ENCODE measurements at regions not wholly inside any gene's neighbourhood (a gene's known extent, or its start where the extent isn't known, plus 50 kb on each side); places are given as distances from the start of the nearest gene placed in this dataset.

DNA sequence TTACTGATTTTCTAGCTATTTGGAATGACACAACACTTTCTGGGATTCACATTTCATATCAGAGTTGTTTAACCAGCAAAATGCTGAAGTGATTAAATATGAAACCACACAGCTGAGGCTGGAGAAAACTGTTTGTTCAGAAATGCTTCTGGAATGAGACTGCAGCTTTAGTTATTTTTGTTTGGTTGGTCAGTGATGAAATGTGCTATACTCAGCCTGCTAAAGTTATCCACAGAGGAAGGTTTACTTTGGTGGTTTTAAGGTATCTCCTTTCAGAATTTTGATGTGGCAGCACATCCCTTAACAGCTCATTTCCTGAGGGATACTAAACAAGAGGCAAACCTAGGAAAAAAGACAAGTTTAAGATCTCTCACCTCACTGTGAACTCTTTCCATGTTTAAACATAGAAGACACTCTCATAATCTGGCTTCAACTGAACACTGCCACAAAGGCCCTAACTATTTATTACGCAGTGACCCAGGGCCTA is 106.6 kb upstream of the PDE5A start:
- no peak for ATAC-seq (replicated peaks)
- H3K4me3 Mint-ChIP-seq = no peak overlapping the region
- no peaks in the 10 kb centered on the region for H3K36me3 Mint-ChIP-seq (ENCODE audit: low read depth)
- H3K9me3 Mint-ChIP-seq = no peaks in the 10 kb centered on the region
- H3K27me3 Mint-ChIP-seq = no peaks in the 10 kb centered on the region
- no peaks in the 10 kb centered on the region for H3K4me1 Mint-ChIP-seq
- H3K27ac Mint-ChIP-seq = no peak overlapping the region

DNA sequence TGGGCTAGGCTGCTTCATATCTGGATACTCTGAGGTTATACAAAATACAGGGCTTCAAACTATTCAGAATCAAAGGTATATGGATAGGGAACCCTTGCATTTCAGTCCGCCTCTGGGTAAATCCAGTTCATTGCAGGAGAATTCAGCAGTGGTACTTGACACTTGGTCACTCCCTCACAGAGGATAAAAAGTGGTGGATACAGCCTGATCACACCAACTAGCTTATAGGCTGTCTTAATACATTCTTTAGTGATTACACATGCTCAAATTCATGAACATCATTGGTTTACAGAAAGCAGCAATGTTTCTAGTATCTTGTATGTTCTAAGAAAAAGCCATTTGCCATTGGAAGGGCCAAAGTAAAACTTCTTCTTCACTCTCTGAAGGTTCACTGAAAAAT is 104.8 kb upstream of the PDE5A start:
- peaks cover 4% of the 10 kb centered on the region for H3K9me3 Mint-ChIP-seq
- H3K4me3 Mint-ChIP-seq = no peak overlapping the region
- no peak overlapping the region for H3K27ac Mint-ChIP-seq
- H3K27me3 Mint-ChIP-seq = no peaks in the 10 kb centered on the region
- H3K36me3 Mint-ChIP-seq (ENCODE audit: low read depth) = no peaks in the 10 kb centered on the region
- H3K4me1 Mint-ChIP-seq = no peaks in the 10 kb centered on the region
- ATAC-seq (replicated peaks) = no peak

DNA sequence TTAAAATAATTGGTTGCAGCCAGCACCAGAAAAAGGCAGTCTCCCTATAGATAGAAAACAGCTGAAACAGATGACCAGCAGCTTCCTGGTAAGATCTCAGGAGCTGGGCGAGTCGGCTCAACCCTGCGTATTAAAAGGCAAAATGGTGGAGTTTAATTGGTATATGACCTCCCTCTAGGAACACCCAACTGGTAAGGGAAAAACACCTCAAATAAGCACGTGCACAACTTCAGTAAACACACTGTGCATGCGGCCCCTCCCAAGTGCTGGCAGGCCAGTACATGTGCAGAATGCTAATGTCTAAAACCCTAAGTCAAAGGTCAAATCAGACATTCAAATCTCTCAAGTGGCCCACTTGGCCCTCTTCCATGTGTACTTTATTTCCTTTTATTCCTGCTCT is 103.2 kb upstream of the PDE5A start:
- peaks cover 7% of the 10 kb centered on the region for H3K9me3 Mint-ChIP-seq
- H3K36me3 Mint-ChIP-seq (ENCODE audit: low read depth) = no peaks in the 10 kb centered on the region
- H3K27me3 Mint-ChIP-seq = no peaks in the 10 kb centered on the region
- no peak overlapping the region for H3K4me3 Mint-ChIP-seq
- H3K4me1 Mint-ChIP-seq = no peaks in the 10 kb centered on the region
- no peak overlapping the region for H3K27ac Mint-ChIP-seq
- ATAC-seq (replicated peaks) = no peak

DNA sequence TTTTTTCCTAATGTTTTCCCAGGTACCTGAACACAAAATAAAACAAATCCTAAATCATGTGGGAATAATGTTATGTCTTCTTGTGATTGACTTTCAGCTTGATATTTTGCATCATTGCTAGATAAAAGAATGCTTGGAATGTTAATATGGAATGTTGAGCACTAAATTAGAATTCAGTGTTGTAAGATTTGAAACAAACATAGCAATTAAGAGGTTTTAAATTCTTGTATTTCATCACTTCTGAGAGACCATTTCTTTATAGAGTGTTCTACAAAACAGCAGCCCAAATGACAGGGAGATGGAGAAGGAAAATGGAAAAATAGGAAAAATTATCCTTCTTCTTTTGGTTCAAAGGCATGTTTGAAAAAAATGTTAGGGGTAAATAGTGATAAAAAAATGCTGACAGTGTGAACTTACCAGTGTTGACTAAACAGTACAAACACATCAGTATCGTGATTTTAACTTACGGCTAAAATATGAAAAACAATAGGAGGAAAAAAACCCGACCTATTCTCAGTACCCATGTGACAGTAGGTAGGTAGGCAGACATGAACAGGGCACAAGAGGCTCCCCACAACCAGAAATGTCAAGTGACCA is 102.6 kb upstream of the PDE5A start:
- Mint-ChIP-seq H3K36me3 (ENCODE audit: low read depth) (no peaks in the 10 kb centered on the region), H3K27me3 (no peaks in the 10 kb centered on the region), H3K27ac (no peak overlapping the region), H3K4me1 (no peaks in the 10 kb centered on the region), H3K9me3 (peaks cover 7% of the 10 kb centered on the region), H3K4me3 (no peak overlapping the region)
- ATAC-seq (replicated peaks) = no peak

DNA sequence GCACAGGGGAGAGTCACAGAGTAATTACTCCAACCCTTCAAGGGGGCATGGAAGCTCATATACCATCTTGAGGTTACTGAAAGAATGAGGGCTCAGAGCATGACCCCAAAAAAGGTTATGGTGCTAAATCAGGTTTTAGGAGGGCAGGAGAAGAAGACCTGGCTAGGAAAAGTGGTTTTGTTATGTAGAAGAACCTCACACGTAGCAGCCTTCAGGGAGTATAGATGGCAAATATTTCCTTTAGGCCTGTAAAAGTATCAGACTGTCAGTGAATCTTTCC is 102.0 kb upstream of the PDE5A start:
- H3K9me3 Mint-ChIP-seq = peaks cover 7% of the 10 kb centered on the region
- H3K27me3 Mint-ChIP-seq = no peaks in the 10 kb centered on the region
- no peaks in the 10 kb centered on the region for H3K4me1 Mint-ChIP-seq
- no peak for ATAC-seq (replicated peaks)
- H3K36me3 Mint-ChIP-seq (ENCODE audit: low read depth) = no peaks in the 10 kb centered on the region
- H3K27ac Mint-ChIP-seq = no peak overlapping the region
- no peak overlapping the region for H3K4me3 Mint-ChIP-seq

DNA sequence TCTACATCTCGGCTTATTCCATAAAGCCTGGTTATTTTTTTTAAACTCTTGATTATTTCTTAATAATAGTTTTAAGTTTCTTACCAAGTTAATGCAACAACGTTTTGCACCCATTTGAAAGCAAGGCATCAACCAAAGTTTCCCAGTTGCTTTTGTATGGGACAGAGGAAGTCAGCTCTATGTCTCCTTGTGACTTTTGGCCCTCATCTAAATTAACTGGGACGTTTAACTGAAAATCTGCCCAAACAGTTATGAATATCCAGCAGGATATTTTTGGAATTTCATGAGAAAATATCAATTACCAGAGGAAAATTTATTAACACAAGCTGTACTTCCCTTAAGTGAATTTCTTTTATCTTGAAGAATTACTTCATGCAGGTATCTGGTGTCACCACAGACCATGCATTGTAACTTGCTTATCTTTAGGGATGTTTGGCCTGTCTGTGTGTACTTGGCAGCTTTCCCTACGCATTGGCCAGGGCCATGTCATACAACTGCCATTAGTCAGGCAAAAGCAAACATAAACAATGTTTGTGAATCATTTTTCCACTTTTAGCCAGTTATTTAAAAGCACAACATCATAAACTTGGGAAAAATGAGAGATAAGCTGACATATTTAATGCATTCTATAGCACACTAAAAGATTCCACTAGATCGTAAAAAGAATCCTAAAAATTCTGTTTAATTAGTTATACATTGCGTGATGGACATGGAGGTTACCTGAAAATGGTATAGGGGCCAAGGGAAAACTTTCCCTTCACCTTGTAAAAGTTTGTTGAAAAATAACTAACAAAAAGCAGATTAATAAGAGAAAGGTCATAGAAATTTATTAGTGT is 101.4 kb upstream of the PDE5A start:
- ATAC-seq (replicated peaks) = no peak
- H3K9me3 Mint-ChIP-seq = peaks cover 7% of the 10 kb centered on the region

DNA sequence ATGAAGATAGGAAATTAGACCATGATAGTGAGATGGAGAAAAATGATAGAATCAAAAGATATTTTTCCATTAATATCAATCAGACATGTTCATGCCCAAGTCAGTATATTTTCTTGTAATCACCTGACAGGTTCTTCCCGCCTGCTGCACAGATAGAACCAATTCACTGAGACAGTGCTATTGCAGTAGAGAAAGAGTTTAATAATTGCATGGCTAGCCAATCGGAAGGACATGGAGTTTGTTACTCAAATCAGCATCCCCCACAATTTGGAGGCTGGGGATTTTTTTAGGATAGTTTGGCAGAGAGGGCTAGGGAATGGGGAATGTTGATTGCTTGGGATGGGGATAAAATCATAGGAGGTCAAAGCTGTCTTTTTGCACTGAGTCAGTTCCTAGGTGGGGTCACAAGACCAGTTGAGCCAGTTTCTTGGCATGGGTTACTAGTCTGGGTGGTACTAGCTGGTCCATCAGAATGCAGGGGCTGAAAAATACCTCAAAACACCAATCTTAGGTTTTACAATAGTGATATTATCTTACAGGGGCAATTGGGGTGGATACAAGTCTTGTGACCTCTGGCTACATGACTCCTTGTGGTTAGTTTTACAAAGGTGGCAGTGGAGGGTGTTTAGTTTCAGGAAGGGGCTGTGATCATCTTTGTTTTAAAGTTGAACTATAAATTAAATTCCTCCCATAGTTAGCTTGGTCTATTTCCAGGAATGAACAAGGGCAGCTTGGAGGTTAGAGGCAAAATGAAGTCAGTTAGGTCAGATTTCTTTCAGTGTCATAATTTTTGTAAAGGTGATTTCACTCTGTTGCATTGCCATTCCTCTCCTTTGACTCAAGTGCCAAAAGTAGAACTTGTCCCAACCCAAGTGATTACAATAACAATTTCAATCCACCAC is 100.3 kb upstream of the PDE5A start:
- Mint-ChIP-seq H3K4me3 (no peak overlapping the region), H3K36me3 (ENCODE audit: low read depth) (no peaks in the 10 kb centered on the region), H3K9me3 (peaks cover 7% of the 10 kb centered on the region), H3K27me3 (no peaks in the 10 kb centered on the region), H3K27ac (no peak overlapping the region), H3K4me1 (no peaks in the 10 kb centered on the region)
- no peak for ATAC-seq (replicated peaks)

More for the DNA sequence above, 101.4 kb upstream of the PDE5A start:
- Mint-ChIP-seq H3K4me1 (no peaks in the 10 kb centered on the region), H3K27ac (no peak overlapping the region), H3K27me3 (no peaks in the 10 kb centered on the region), H3K36me3 (ENCODE audit: low read depth) (no peaks in the 10 kb centered on the region), H3K4me3 (no peak overlapping the region)

DNA sequence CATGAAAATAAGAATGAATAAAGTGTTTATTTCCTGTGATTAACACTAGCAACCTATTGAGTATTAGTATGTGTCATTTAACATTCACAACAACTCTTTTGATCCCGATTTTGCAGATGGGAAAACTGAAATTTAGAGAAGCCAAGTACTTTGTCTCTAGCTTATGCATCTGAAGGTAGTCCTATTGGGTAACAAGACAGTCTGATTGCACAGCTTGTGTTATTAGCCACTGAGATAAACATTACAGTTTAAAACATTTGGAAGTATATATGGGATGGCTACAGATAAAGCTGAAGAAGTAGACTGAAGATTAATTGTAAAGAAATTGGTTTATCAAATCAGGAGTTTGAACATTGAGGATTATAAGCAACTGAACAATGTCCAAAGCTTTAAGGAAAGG is 99.6 kb upstream of the PDE5A start:
- H3K27me3 Mint-ChIP-seq = no peaks in the 10 kb centered on the region
- no peak for ATAC-seq (replicated peaks)

DNA sequence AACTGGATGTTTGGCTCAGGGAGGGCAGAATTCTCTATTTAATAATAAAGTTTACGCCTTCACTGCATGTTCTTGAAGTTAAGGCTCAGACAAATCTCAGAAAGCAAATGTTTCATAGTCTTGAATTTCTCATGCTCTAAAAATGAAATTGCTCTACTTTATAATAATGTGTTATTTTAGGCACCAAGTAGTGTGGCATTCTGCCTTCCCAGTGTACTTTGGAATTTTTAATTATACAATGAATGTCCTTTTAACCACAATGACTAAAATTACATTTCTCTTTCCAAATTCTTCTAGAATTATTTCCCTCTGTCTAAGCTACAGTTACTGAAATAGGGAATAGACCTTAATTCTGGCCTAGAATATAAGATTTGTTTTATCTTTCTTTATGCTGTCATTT is 97.9 kb upstream of the PDE5A start:
- H3K4me3 Mint-ChIP-seq = no peak overlapping the region
- H3K36me3 Mint-ChIP-seq (ENCODE audit: low read depth) = no peaks in the 10 kb centered on the region
- no peaks in the 10 kb centered on the region for H3K4me1 Mint-ChIP-seq
- H3K27me3 Mint-ChIP-seq = no peaks in the 10 kb centered on the region
- H3K9me3 Mint-ChIP-seq = peaks cover 7% of the 10 kb centered on the region
- no peak overlapping the region for H3K27ac Mint-ChIP-seq
- no peak for ATAC-seq (replicated peaks)

More for the DNA sequence above, 99.6 kb upstream of the PDE5A start:
- H3K4me1 Mint-ChIP-seq = no peaks in the 10 kb centered on the region
- no peak overlapping the region for H3K4me3 Mint-ChIP-seq
- H3K27ac Mint-ChIP-seq = no peak overlapping the region
- peaks cover 7% of the 10 kb centered on the region for H3K9me3 Mint-ChIP-seq
- H3K36me3 Mint-ChIP-seq (ENCODE audit: low read depth) = no peaks in the 10 kb centered on the region

DNA sequence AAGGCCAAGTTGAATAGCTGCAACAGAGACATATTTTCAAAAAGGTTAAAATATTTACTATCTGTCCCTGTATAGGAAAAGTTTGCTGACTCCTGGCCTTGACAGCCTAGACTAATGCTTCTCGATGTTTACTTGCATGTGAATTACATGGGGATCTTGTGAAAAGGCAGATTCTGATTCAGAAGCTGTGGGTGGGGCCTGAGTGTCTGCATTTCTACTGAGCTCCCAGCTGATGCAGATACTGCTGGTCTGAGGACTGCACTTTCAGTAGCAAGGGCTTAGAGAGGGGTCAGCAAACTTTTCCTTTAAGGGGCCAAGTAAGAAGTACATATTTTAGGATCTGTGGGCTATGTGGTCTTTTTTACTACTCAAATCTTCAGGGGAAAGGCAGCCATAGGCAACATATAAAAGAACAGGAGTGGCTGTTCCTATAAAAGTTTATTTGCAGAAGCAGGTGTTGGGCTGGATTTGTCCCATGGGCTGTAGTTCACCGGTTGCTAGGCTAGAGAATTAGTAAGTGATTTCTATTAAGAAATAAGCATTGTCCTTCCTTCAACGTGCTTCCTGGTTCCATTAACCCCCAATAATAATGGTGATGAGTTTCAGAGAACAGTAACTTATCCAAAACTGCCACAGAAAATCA is 97.2 kb upstream of the PDE5A start:
- Mint-ChIP-seq H3K27ac (no peak overlapping the region), H3K4me3 (no peak overlapping the region), H3K9me3 (peaks cover 7% of the 10 kb centered on the region), H3K4me1 (no peaks in the 10 kb centered on the region), H3K27me3 (no peaks in the 10 kb centered on the region), H3K36me3 (ENCODE audit: low read depth) (no peaks in the 10 kb centered on the region)
- no peak for ATAC-seq (replicated peaks)

DNA sequence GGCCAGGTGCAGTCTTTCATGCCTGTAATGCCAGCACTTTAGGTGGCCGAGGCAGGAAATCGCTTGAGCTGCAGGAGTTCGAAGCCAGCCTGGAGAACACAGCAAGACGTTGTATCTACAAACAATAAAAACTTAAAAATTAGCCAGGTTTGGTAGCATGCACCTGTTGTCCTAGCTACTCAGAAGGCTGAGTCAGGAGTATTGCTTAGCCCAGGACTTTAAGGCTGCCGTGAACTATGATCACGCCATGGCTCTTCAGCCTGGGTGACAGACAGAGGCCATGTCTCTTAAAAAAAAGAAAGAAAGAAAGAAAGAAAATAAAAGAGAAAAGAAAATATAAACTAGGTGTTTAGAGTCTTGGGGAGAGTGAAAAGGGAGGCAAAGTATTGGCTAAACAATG is 96.4 kb upstream of the PDE5A start:
- Mint-ChIP-seq H3K9me3 (peaks cover 7% of the 10 kb centered on the region), H3K27me3 (no peaks in the 10 kb centered on the region), H3K36me3 (ENCODE audit: low read depth) (no peaks in the 10 kb centered on the region), H3K4me1 (no peaks in the 10 kb centered on the region), H3K4me3 (no peak overlapping the region), H3K27ac (no peak overlapping the region)
- no peak for ATAC-seq (replicated peaks)

DNA sequence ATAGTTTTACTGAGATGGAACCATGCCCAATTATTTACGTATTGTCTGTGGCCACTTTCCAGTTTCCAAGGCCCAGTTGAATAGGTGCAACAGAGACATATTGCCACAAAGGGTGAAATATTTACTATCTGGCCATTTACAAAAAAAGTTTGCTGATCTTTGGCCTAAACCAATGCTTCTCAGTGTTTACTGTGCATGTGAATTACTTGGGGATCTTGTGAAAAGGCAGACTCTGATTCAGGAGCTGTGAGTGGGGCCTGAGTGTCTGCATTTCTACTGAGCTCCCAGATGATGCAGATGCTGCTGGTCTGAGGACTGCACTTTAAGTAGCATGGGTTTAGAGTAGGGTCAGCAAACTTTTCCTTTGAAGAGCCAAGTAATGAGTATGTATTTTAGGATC is 94.1 kb upstream of the PDE5A start:
- Mint-ChIP-seq H3K36me3 (ENCODE audit: low read depth) (no peaks in the 10 kb centered on the region), H3K9me3 (peaks cover 9% of the 10 kb centered on the region), H3K27ac (no peak overlapping the region), H3K27me3 (no peaks in the 10 kb centered on the region), H3K4me3 (no peak overlapping the region), H3K4me1 (no peaks in the 10 kb centered on the region)
- ATAC-seq (replicated peaks) = no peak

DNA sequence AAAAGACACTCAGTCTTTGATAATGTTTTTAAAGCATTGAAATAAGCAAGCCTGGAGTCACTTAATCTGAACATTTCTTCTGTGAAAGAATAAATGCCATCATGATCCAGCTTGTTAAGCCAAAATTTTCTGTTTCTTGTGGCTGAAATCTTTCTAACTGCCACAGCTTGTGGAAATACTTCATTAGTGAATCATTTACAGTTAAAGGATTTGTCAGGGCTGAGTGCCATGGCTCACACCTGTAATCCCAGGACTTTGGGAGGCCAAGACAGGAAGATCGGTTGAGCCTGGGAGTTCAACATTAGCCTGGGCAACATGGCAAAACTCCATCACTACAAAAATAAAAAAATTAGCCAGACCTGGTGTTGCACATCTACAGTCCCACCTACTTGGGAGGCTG is 93.3 kb upstream of the PDE5A start:
- no peak for ATAC-seq (replicated peaks)
- no peaks in the 10 kb centered on the region for H3K4me1 Mint-ChIP-seq

More for the DNA sequence above, 93.3 kb upstream of the PDE5A start:
- Mint-ChIP-seq H3K9me3 (peaks cover 9% of the 10 kb centered on the region), H3K4me3 (no peak overlapping the region), H3K27me3 (no peaks in the 10 kb centered on the region), H3K36me3 (ENCODE audit: low read depth) (no peaks in the 10 kb centered on the region), H3K27ac (no peak overlapping the region)
